HCT116 (cell line): ENCODE measurements at regions not wholly inside any gene's neighbourhood (a gene's known extent, or its start where the extent isn't known, plus 50 kb on each side); places are given as distances from the start of the nearest gene placed in this dataset.

Source experiments
- ATAC-seq: fragments of 200-7000 bp; cut with Tn5 transposase; 2 replicates; pipeline ENCODE4 v1.9.1; 2020; ENCODE audit warnings: mild to moderate bottlenecking, moderate library complexity
- BruUV-seq: library from RNA; stranded (reverse); fragments of 400-500 nt; replicated peaks from 2 replicates; lab custom pipeline; 2021; lab: Mats Ljungman, UMichigan
- CTCF ChIA-PET: fragments of 300-600 bp; sonication (Branson Sonifier 250); formaldehyde crosslinking; loops from one replicate; lab custom pipeline; 2021; ENCODE audit warnings: antibody characterized with exemption; lab: Charles Lee
- POLR2A ChIA-PET: fragments of 300-600, 350-600 bp; sonication (Branson Sonifier 250); formaldehyde crosslinking; loops from one replicate; lab custom pipeline; 2021; ENCODE audit warnings: antibody characterized with exemption; lab: Charles Lee
- RAD21 ChIA-PET, 2 experiments: fragments of 300-600 bp; sonication (Branson Sonifier 250); formaldehyde crosslinking; loops; one replicate each; lab custom pipeline; 2023; ENCODE audit warnings: low total read pairs in 2 of 2; ENCODE audit not compliant: uncharacterized antibody in 2 of 2, unreplicated experiment in 2 of 2, low non-redundant PET in 1 of 2; lab: Charles Lee
- DNase-seq: peaks from one replicate; pipeline ENCODE4 v3.0.0-alpha.2; 2010; ENCODE audit warnings: low read depth, low spot score
- H2AFZ ChIP-seq: fragments of 200-600 bp; shearing (Covaris generic), sonication (generic); 2 replicates; pipeline ENCODE4 v1.6.1; 2017; ENCODE audit warnings: low read depth, mixed run types, mixed read lengths, antibody characterized with exemption, low read length; ENCODE audit not compliant: poor library complexity, severe bottlenecking
- H3K27ac ChIP-seq: 2 replicates; pipeline ENCODE4 v1.5.1; 2012; ENCODE audit warnings: low read depth, low read length
- H3K27me3 ChIP-seq: fragments of 200-600 bp; sonication (generic); 2 replicates; pipeline ENCODE4 v1.6.1; 2016; ENCODE audit warnings: mixed run types, low read length, mixed read lengths; ENCODE audit not compliant: insufficient read depth
- H3K36me3 ChIP-seq, 2 experiments: fragments of 200-500 bp in 1 of 2; fragments of 200-600 bp in 1 of 2; sonication (Bioruptor generic) in 1 of 2; sonication (generic) in 1 of 2; 2 replicates each; pipeline versions ENCODE4 v1.5.1 to v1.6.1; 2014 to 2016; ENCODE audit warnings: low read length in 2 of 2, inconsistent platforms in 1 of 2, mixed read lengths in 1 of 2, mixed run types in 1 of 2; ENCODE audit not compliant: insufficient read depth in 2 of 2, control insufficient read depth in 1 of 2
- H3K4me1 ChIP-seq, 2 experiments: fragments of 200-600 bp in 1 of 2; sonication (generic) in 1 of 2; 2 replicates each; pipeline versions ENCODE4 v1.5.1 to v1.6.1; 2012 to 2017; ENCODE audit warnings: low read length in 2 of 2, inconsistent platforms in 1 of 2, mild to moderate bottlenecking in 1 of 2, mixed read lengths in 1 of 2, mixed run types in 1 of 2, moderate library complexity in 1 of 2; ENCODE audit not compliant: insufficient read depth in 2 of 2, control insufficient read depth in 1 of 2
- H3K4me2 ChIP-seq: fragments of 200-600 bp; sonication (generic); 2 replicates; pipeline ENCODE4 v1.6.1; 2017; ENCODE audit warnings: mixed run types, low read length, mixed read lengths
- H3K4me3 ChIP-seq, 2 experiments: fragments of 200-600 bp in 1 of 2; sonication (generic) in 1 of 2; replicated peaks in 1 of 2; 2 replicates each; pipeline ENCODE4 v1.5.1; 2011 to 2016; ENCODE audit warnings: low read length in 2 of 2, control low read depth in 1 of 2, low read depth in 1 of 2, mild to moderate bottlenecking in 1 of 2, mixed read lengths in 1 of 2, mixed run types in 1 of 2
- H3K79me2 ChIP-seq: fragments of 200-600 bp; sonication (generic); 2 replicates; pipeline ENCODE4 v1.6.1; 2017; ENCODE audit warnings: mild to moderate bottlenecking, mixed run types, low read length, moderate library complexity, mixed read lengths; ENCODE audit not compliant: insufficient read depth
- H3K9ac ChIP-seq: fragments of 200-600 bp; sonication (generic); 2 replicates; pipeline ENCODE4 v1.6.1; 2016; ENCODE audit warnings: low read length, mixed read lengths
- H3K9me2 ChIP-seq: fragments of 200-600 bp; sonication (generic), shearing (Covaris generic); 2 replicates; pipeline ENCODE4 v1.6.1; 2017; ENCODE audit warnings: mixed run types, mild to moderate bottlenecking, moderate library complexity; ENCODE audit not compliant: insufficient read depth
- H3K9me3 ChIP-seq, 2 experiments: fragments of 200-500 bp in 1 of 2; fragments of 200-600 bp in 1 of 2; sonication (Bioruptor generic) in 1 of 2; sonication (generic) in 1 of 2; 2 replicates each; pipeline ENCODE4 v1.6.1; 2014 to 2017; ENCODE audit warnings: low read length in 2 of 2, mixed read lengths in 2 of 2, inconsistent platforms in 1 of 2, low read depth in 1 of 2, mild to moderate bottlenecking in 1 of 2, mixed run types in 1 of 2, moderate library complexity in 1 of 2; ENCODE audit not compliant: control insufficient read depth in 1 of 2, insufficient read depth in 1 of 2
- H4K20me1 ChIP-seq: fragments of 200-600 bp; sonication (generic), shearing (Covaris generic); 2 replicates; pipeline ENCODE4 v1.6.1; 2017; ENCODE audit warnings: mixed run types, mild to moderate bottlenecking, moderate library complexity; ENCODE audit not compliant: insufficient read depth
- ATF3 ChIP-seq: IDR thresholded peaks from 2 replicates; pipeline ENCODE4 v1.6.1; 2012
- CEBPB ChIP-seq: IDR thresholded peaks from 2 replicates; pipeline ENCODE4 v1.6.1; 2012; ENCODE audit warnings: low read depth
- ELF1 ChIP-seq: IDR thresholded peaks from 2 replicates; pipeline ENCODE4 v1.6.1; 2012; ENCODE audit warnings: low read depth, borderline replicate concordance
- EZH2phosphoT487 ChIP-seq: fragments of 200-600 bp; IDR thresholded peaks from 2 replicates; pipeline ENCODE4 v1.6.1; 2018; ENCODE audit warnings: antibody characterized with exemption, borderline replicate concordance
- FOSL1 ChIP-seq: IDR thresholded peaks from 2 replicates; pipeline ENCODE4 v1.6.1; 2012; ENCODE audit warnings: low read depth
- POLR2A ChIP-seq: IDR thresholded peaks from 2 replicates; pipeline ENCODE4 v1.7.0; 2011; ENCODE audit warnings: borderline replicate concordance; ENCODE audit not compliant: insufficient read depth, insufficient read length; ENCODE audit errors: extremely low read depth
- RAD21 ChIP-seq: IDR thresholded peaks from 2 replicates; pipeline ENCODE4 v1.6.1; 2012; ENCODE audit warnings: low read depth, mild to moderate bottlenecking
- SP1 ChIP-seq: IDR thresholded peaks from 2 replicates; pipeline ENCODE4 v1.6.1; 2012; ENCODE audit warnings: low read depth
- TCF7L2 ChIP-seq: IDR thresholded peaks from 2 replicates; pipeline ENCODE4 v1.7.0; 2011; ENCODE audit warnings: borderline replicate concordance, inconsistent platforms; ENCODE audit not compliant: insufficient read depth, insufficient read length; ENCODE audit errors: extremely low read depth
- YY1 ChIP-seq: IDR thresholded peaks from 2 replicates; pipeline ENCODE4 v1.6.1; 2011; ENCODE audit warnings: low read length, low read depth, moderate library complexity, mild to moderate bottlenecking; ENCODE audit not compliant: insufficient replicate concordance; ENCODE audit errors: extremely low read depth
- ZFX ChIP-seq: fragments of 450-650 bp; IDR thresholded peaks from 2 replicates; pipeline ENCODE4 v1.6.1; 2017
- intact Hi-C: fragments of 100-400 bp; cut with micrococcal nuclease; formaldehyde crosslinking; loops from 2 replicates; pipeline ENCODE4 v1.10.0; 2022

- TF ChIP-seq EZH2phosphoT487 (no peak), YY1 (no peak), ZFX (no peak), TCF7L2 (no peak), ELF1 (no peak)
Observed at GRCh38 chr9:13967438-13967837, 346.5 kb downstream of the NFIB start (continued).

- H3K36me3 ChIP-seq: no peaks in the 10 kb centered on the region
- CTCF ChIA-PET: no interaction called here
- ATAC-seq: no peak
Observed at GRCh38 chr9:13967011-13967410, 346.9 kb downstream of the NFIB start.

GRCh38 chr9:13963005-13963653 is 350.8 kb downstream of the NFIB start:
- intact Hi-C loops: no loop called here
- no TSS peak for BruUV-seq
- RAD21 ChIA-PET: no interaction called here

More at GRCh38 chr9:13967011-13967410, 346.9 kb downstream of the NFIB start:
- Histone ChIP-seq H3K4me3 (no peak overlapping the region), H3K27me3 (no peaks in the 10 kb centered on the region), H4K20me1 (no peaks in the 10 kb centered on the region), H3K4me1 (no peaks in the 10 kb centered on the region), H3K9me2 (no peaks in the 10 kb centered on the region), H2AFZ (no peak overlapping the region), H3K4me2 (no peak overlapping the region), H3K27ac (no peak overlapping the region), H3K9ac (no peak overlapping the region), H3K9me3 (peaks cover 0 to 9% of the 10 kb centered on the region in 2 experiments; a peak in 1 of 4 replicates), H3K79me2 (no peaks in the 10 kb centered on the region)
- intact Hi-C loops: no loop called here
- DNase-seq: no peak
- BruUV-seq: no TSS peak
- POLR2A ChIA-PET: no interaction called here
- RAD21 ChIA-PET: no interaction called here
- TF ChIP-seq CEBPB (no peak), POLR2A (no peak)

More at GRCh38 chr9:13963005-13963653, 350.8 kb downstream of the NFIB start:
- H3K9ac ChIP-seq: no peak overlapping the region
- no peaks in the 10 kb centered on the region for H4K20me1 ChIP-seq
- H2AFZ ChIP-seq: no peak overlapping the region
- no peaks in the 10 kb centered on the region for H3K36me3 ChIP-seq
- no peaks in the 10 kb centered on the region for H3K79me2 ChIP-seq
- H3K9me3 ChIP-seq: peaks cover 0 to 5% of the 10 kb centered on the region in 2 experiments; a peak in 1 of 4 replicates
- ATAC-seq (no peak), DNase-seq (no peak)
- no peaks in the 10 kb centered on the region for H3K9me2 ChIP-seq
- TF ChIP-seq ZFX: no peak
- no peak for TF ChIP-seq SP1
- TF ChIP-seq RAD21: no peak
- TF ChIP-seq ATF3: no peak
- TF ChIP-seq FOSL1: no peak
- CTCF ChIA-PET: no interaction called here
- H3K4me2 ChIP-seq: no peak overlapping the region
- H3K4me1 ChIP-seq: no peaks in the 10 kb centered on the region
- no peak overlapping the region for H3K4me3 ChIP-seq
- POLR2A ChIA-PET: no interaction called here
- 0 out of 2 replicates have a peak, but pooled peaks cover 5% of the 10 kb centered on the region for H3K27me3 ChIP-seq
- H3K27ac ChIP-seq: no peak overlapping the region
